ENCODE measurements at regions not wholly inside any gene's neighbourhood (a gene's known extent, or its start where the extent isn't known, plus 50 kb on each side); places are given as distances from the start of the nearest gene placed in this dataset.

- DNase-seq (ENCODE audit: low read depth) = no peak
- no peak overlapping the region for H3K4me3 ChIP-seq (ENCODE audit: low read depth, low read length)
- no peak for TF ChIP-seq CTCF (IDR thresholded peaks at IDR 0.05; ENCODE audit: insufficient read depth, low read depth, low read length, missing control alignments)
These were observed 171.1 kb downstream of the ADRA2A start for GRCh38 chr10:111247781-111248389.

GRCh38 chr10:111249925-111250324 is 173.1 kb downstream of the ADRA2A start:
- TF ChIP-seq CTCF (IDR thresholded peaks at IDR 0.05; ENCODE audit: insufficient read depth, low read depth, low read length, missing control alignments) = no peak
- DNase-seq (ENCODE audit: low read depth) = no peak
- H3K4me3 ChIP-seq (ENCODE audit: low read depth, low read length) = no peak overlapping the region

- no peak for DNase-seq (ENCODE audit: low read depth)
- no peak overlapping the region for H3K4me3 ChIP-seq (ENCODE audit: low read depth, low read length)
- no peak for TF ChIP-seq CTCF (IDR thresholded peaks at IDR 0.05; ENCODE audit: insufficient read depth, low read depth, low read length, missing control alignments)
These were observed 184.3 kb downstream of the ADRA2A start for GRCh38 chr10:111261081-111261615.

- DNase-seq (ENCODE audit: low read depth) = no peak
- no peak overlapping the region for H3K4me3 ChIP-seq (ENCODE audit: low read depth, low read length)
- TF ChIP-seq CTCF (IDR thresholded peaks at IDR 0.05; ENCODE audit: insufficient read depth, low read depth, low read length, missing control alignments) = no peak
These were observed 188.5 kb downstream of the ADRA2A start for GRCh38 chr10:111265341-111265740.

- no peak for DNase-seq (ENCODE audit: low read depth)
- no peak overlapping the region for H3K4me3 ChIP-seq (ENCODE audit: low read depth, low read length)
- TF ChIP-seq CTCF (IDR thresholded peaks at IDR 0.05; ENCODE audit: insufficient read depth, low read depth, low read length, missing control alignments) = no peak
These were observed 189.3 kb downstream of the ADRA2A start for GRCh38 chr10:111266165-111266564.

GRCh38 chr10:111267673-111268072 is 190.8 kb downstream of the ADRA2A start:
- no peak for DNase-seq (ENCODE audit: low read depth)
- no peak for TF ChIP-seq CTCF (IDR thresholded peaks at IDR 0.05; ENCODE audit: insufficient read depth, low read depth, low read length, missing control alignments)
- H3K4me3 ChIP-seq (ENCODE audit: low read depth, low read length) = no peak overlapping the region

- TF ChIP-seq CTCF (IDR thresholded peaks at IDR 0.05; ENCODE audit: insufficient read depth, low read depth, low read length, missing control alignments) = no peak
- no peak for DNase-seq (ENCODE audit: low read depth)
- H3K4me3 ChIP-seq (ENCODE audit: low read depth, low read length) = no peak overlapping the region
These were observed 196.4 kb downstream of the ADRA2A start for GRCh38 chr10:111273235-111273634.

All from GM12865 (cell line).